Testis (tissue), 2 donors: ENCODE measurements at regions not wholly inside any gene's neighbourhood (a gene's known extent, or its start where the extent isn't known, plus 50 kb on each side); places are given as distances from the start of the nearest gene placed in this dataset.

Experiments used
- DNase-seq: peaks from one replicate; pipeline ENCODE4 v3.0.0-alpha.2; 2019
- H3K27ac ChIP-seq, 2 donors: fragments of 200-600 bp; sonication (generic); one replicate each; pipeline ENCODE4 v1.5.1; 2019
- H3K27me3 ChIP-seq: fragments of 200-600 bp; sonication (generic); one replicate; pipeline ENCODE4 v1.5.1; 2019
- H3K36me3 ChIP-seq: fragments of 200-600 bp; sonication (generic); one replicate; pipeline ENCODE4 v1.5.1; 2017; ENCODE audit warnings: low read depth; ENCODE audit errors: missing control alignments
- H3K4me1 ChIP-seq: fragments of 200-600 bp; sonication (generic); one replicate; pipeline ENCODE4 v1.5.1; 2019
- H3K4me3 ChIP-seq, 2 donors: fragments of 200-600 bp; sonication (generic); one replicate each; pipeline ENCODE4 v1.5.1; 2017 to 2019
- H3K9me3 ChIP-seq: fragments of 200-600 bp; sonication (generic); one replicate; pipeline ENCODE4 v1.5.1; 2017
- POLR2A ChIP-seq: fragments of 450-650 bp; IDR thresholded peaks from one replicate; pipeline ENCODE4 v1.6.1; 2017; ENCODE audit warnings: antibody characterized with exemption, mild to moderate bottlenecking, moderate library complexity
- WGBS, 2 donors: methylation state at CpG; one replicate each; pipeline ENCODE4 v1.1.5; 2018; 5-methylcytosine and 5-hydroxymethylcytosine counted together
- intact Hi-C: fragments of 100-400 bp; cut with DNase I; formaldehyde crosslinking; loops from one replicate; pipeline ENCODE4 v1.15.1; 2023; ENCODE audit warnings: low total_unique reads
- TF ChIP-seq, protein P1 (sequence below), 3 experiments: fragments of 450-650 bp in 2 of 3; fragments of 200-600 bp in 1 of 3; sonication (generic) in 1 of 3; IDR thresholded peaks; one replicate each; pipeline ENCODE4 v1.5.1; 2016 to 2019; ENCODE audit warnings: antibody characterized with exemption in 3 of 3, mild to moderate bottlenecking in 2 of 3, moderate library complexity in 1 of 3

DNA sequence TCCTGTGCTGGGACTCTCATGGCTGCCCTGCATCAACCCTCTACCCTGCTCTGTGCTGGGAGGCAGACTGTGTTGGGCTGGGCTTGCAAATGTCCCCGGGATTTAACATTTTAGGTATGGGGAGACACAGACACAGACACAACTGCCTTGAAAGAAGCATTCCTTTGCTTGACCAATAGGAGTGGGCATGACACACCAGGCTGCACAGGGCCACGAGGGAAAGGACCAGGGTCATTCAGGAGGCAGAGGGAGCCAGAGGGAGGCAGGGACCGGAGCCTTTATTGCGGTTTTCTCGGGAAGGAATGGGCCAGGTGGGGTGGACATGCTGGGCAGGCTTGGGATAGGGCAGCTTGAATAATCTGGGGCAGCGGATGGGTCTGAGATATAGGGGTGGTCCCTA, 238.7 kb upstream of the COPS8 start:
- Histone ChIP-seq H3K36me3 (no peaks in the 10 kb centered on the region), H3K27ac (no peak overlapping the region), H3K9me3 (no peaks in the 10 kb centered on the region), H3K4me3 (no peak overlapping the region), H3K27me3 (no peaks in the 10 kb centered on the region), H3K4me1 (no peaks in the 10 kb centered on the region)
- TF ChIP-seq, protein P1, sequence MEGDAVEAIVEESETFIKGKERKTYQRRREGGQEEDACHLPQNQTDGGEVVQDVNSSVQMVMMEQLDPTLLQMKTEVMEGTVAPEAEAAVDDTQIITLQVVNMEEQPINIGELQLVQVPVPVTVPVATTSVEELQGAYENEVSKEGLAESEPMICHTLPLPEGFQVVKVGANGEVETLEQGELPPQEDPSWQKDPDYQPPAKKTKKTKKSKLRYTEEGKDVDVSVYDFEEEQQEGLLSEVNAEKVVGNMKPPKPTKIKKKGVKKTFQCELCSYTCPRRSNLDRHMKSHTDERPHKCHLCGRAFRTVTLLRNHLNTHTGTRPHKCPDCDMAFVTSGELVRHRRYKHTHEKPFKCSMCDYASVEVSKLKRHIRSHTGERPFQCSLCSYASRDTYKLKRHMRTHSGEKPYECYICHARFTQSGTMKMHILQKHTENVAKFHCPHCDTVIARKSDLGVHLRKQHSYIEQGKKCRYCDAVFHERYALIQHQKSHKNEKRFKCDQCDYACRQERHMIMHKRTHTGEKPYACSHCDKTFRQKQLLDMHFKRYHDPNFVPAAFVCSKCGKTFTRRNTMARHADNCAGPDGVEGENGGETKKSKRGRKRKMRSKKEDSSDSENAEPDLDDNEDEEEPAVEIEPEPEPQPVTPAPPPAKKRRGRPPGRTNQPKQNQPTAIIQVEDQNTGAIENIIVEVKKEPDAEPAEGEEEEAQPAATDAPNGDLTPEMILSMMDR (IDR thresholded peaks at IDR 0.05): no peak
- TF ChIP-seq POLR2A: no peak
- intact Hi-C loops: no loop called here
- 77 to 87% methylated on average over 6 of the region's 6 CpGs for WGBS, 2 donors
- no peak for DNase-seq

DNA sequence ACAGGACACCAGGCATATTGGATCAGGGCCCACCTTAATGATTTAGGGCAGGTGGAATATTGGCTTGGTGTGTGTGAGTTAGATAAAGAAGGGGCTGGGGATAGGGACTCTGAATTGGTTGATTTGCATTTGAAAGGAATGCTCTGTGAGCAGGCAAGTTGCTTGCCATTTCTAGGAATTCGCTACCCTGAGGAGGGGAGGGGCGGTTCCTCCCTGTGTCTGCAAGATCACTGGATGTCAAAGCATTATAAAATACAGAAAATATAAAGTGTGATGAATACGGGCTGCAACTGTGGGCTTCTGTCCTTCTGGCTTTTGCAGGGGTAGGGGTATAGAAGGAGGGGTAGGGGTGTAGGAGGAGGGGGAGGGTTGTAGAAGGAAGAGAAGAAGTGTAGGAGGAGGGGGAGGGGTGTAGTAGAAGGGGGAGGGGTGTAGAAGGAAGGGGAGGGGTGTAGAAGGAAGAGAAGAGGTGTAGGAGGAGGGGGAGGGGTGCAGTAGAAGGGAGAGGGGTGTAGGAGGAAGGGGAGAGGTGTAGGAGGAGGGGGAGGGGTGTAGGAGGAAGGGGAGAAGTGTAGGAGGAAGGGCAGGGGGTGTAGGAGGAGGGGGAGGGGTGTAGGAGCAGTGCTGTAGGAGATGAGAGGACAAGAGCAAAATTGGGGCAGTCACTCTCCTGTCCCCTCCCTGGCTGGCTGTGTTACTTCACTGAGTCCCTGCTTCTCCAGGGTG, 238.0 kb upstream of the COPS8 start:
- DNase-seq: no peak
- H3K36me3 ChIP-seq: no peaks in the 10 kb centered on the region
- TF ChIP-seq POLR2A: no peak
- TF ChIP-seq, protein P1 (IDR thresholded peaks at IDR 0.05): no peak
- H3K9me3 ChIP-seq: no peaks in the 10 kb centered on the region
- H3K4me1 ChIP-seq: peaks cover 5% of the 10 kb centered on the region
- whole genome bisulfite sequencing, 2 donors: 84 to 88% methylated on average over 3 of the region's 3 CpGs
- no peak overlapping the region for H3K27ac ChIP-seq
- no peaks in the 10 kb centered on the region for H3K27me3 ChIP-seq
- H3K4me3 ChIP-seq: no peak overlapping the region
- intact Hi-C loops: no loop called here

GRCh38 chr2:236848501-236848900, 237.2 kb upstream of the COPS8 start:
- no peak for DNase-seq

DNA sequence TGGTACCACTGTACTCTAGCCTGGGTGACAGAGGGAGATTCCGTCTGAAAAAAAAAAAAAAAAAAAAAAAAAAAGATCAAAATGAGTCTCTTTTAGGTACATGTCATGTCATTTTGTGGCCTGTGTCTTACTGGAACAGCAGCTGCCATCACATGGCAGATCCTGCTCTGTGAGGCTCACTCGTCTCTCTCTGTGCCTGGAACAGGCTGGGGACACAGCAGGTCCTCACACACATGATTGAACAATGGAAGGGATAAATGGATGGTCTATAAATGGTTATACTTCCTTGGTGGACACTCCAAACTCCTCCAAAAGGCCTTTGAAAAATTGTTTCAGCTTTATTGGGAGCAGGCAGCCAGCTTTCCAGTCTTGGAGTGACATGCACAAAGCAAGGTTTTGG, 236.2 kb upstream of the COPS8 start:
- intact Hi-C loops: no loop called here
- H3K36me3 ChIP-seq: no peaks in the 10 kb centered on the region
- DNase-seq: no peak
- peaks cover 6% of the 10 kb centered on the region for H3K4me1 ChIP-seq
- no peak overlapping the region for H3K4me3 ChIP-seq
- no peaks in the 10 kb centered on the region for H3K27me3 ChIP-seq
- no peaks in the 10 kb centered on the region for H3K9me3 ChIP-seq
- TF ChIP-seq POLR2A: no peak
- TF ChIP-seq, protein P1 (IDR thresholded peaks at IDR 0.05): no peak
- H3K27ac ChIP-seq: no peak overlapping the region
- WGBS, 2 donors: 63 to 90% methylated on average over 2 of the region's 2 CpGs

More at GRCh38 chr2:236848501-236848900, 237.2 kb upstream of the COPS8 start:
- WGBS, 2 donors: 88 to 89% methylated on average over 11 of the region's 11 CpGs
- H3K9me3 ChIP-seq: no peaks in the 10 kb centered on the region
- no peaks in the 10 kb centered on the region for H3K27me3 ChIP-seq
- H3K4me3 ChIP-seq: no peak overlapping the region
- intact Hi-C loops: no loop called here
- H3K27ac ChIP-seq: no peak overlapping the region
- H3K4me1 ChIP-seq: peaks cover 6% of the 10 kb centered on the region
- no peak for TF ChIP-seq POLR2A
- TF ChIP-seq, protein P1 (IDR thresholded peaks at IDR 0.05): no peak
- H3K36me3 ChIP-seq: no peaks in the 10 kb centered on the region

GRCh38 chr2:236849940-236850339, 235.7 kb upstream of the COPS8 start:
- no peaks in the 10 kb centered on the region for H3K27me3 ChIP-seq
- H3K9me3 ChIP-seq: no peaks in the 10 kb centered on the region
- TF ChIP-seq, protein P1 (IDR thresholded peaks at IDR 0.05): no peak
- TF ChIP-seq POLR2A: no peak
- WGBS, 2 donors: 89 to 96% methylated on average over 3 to 4 of the region's 4 CpGs
- intact Hi-C loops: no loop called here
- H3K4me3 ChIP-seq: no peak overlapping the region
- no peaks in the 10 kb centered on the region for H3K36me3 ChIP-seq
- DNase-seq: no peak
- peaks cover 6% of the 10 kb centered on the region for H3K4me1 ChIP-seq
- H3K27ac ChIP-seq: no peak overlapping the region
